ENCODE measurements at regions not wholly inside any gene's neighbourhood (a gene's known extent, or its start where the extent isn't known, plus 50 kb on each side); places are given as distances from the start of the nearest gene placed in this dataset.

DNA sequence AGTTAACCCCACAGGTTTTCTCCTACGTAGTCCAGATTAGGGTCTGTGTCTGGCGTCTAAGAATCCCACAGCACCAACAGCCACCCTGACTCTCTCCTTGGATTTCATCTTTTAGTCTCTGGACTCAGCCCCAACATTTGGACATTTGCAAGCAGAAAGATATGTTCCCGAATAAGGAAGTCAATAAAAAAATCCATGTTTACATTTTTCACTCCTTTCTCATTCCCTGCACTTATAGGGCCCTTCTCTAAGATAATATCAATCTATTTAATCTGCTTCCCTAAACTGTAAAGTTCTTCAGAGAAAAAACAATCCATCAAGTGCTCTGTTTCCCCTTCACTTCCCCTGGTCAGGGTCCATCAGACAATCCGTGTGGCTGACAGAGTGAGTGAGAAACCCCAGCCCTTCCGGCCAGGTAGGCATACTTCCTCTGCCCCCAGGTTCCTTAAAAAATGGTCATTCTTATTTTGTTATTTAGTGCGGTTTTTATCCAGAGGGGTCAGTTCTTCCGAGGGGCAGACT is 105.9 kb upstream of the CDC42BPA start:
- peaks cover 10% of the 10 kb centered on the region for H3K4me1 Mint-ChIP-seq (ENCODE audit: unreplicated experiment)
- peaks cover 8% of the 10 kb centered on the region for H3K9me3 Mint-ChIP-seq
- no peaks in the 10 kb centered on the region for H3K36me3 Mint-ChIP-seq
- no peak for TF ChIP-seq CTCF (conservative IDR thresholded peaks at IDR 0.05)
- H3K27ac Mint-ChIP-seq: no peak overlapping the region
- H3K4me3 Mint-ChIP-seq: no peak overlapping the region
- H3K27me3 Mint-ChIP-seq: no peaks in the 10 kb centered on the region
- DNase-seq (ENCODE audit: extremely low spot score, unreplicated experiment): no peak

DNA sequence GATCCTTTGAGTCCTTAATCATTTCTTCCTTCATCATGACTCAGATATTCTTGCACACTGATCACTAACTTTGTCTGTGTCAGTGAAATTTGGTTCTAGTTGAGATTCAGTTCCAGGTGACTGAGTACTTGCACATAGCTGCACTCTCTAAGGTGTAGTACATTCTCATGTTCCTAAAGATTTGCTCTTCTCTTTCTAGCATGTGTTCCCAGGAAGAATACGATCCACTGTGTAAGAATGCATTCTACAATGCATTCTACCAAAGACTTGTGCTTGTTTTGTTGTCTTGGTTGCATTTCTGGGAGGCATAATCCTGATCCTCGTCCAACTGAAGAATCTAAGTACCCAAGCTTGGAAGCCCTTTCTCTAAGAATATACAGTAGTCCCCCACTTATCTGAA is 104.3 kb upstream of the CDC42BPA start:
- no peak for DNase-seq (ENCODE audit: extremely low spot score, unreplicated experiment)
- TF ChIP-seq CTCF (conservative IDR thresholded peaks at IDR 0.05): no peak
- Mint-ChIP-seq H3K36me3 (no peaks in the 10 kb centered on the region), H3K27me3 (no peaks in the 10 kb centered on the region), H3K9me3 (peaks cover 8% of the 10 kb centered on the region), H3K27ac (no peak overlapping the region), H3K4me1 (ENCODE audit: unreplicated experiment) (peaks cover 8% of the 10 kb centered on the region), H3K4me3 (no peak overlapping the region)

DNA sequence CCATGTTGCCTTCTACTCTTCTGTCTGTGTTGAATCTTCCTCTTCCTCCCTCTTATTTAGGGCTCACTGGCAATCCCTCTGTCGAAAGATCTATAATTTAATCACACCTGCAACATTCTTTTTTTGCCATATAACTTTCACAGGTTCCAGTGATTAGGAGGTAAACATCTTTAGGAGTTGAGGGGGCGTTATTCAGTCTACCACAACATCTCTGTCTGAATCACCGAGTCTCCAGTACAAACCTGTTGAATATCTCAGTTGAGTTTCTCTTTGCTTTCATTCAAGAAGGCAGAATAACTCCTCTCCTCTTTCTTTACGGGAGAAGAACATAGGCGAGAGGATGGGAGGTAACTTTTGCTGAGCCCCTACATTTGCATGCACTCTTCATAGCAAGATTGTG is 101.9 kb upstream of the CDC42BPA start:
- no peak overlapping the region for H3K27ac Mint-ChIP-seq
- no peak for TF ChIP-seq CTCF (conservative IDR thresholded peaks at IDR 0.05)
- H3K4me3 Mint-ChIP-seq: no peak overlapping the region
- no peaks in the 10 kb centered on the region for H3K27me3 Mint-ChIP-seq
- H3K4me1 Mint-ChIP-seq (ENCODE audit: unreplicated experiment): peaks cover 8% of the 10 kb centered on the region
- DNase-seq (ENCODE audit: extremely low spot score, unreplicated experiment): no peak
- no peaks in the 10 kb centered on the region for H3K9me3 Mint-ChIP-seq
- no peaks in the 10 kb centered on the region for H3K36me3 Mint-ChIP-seq

GRCh38 chr1:227417756-227418480 is 99.6 kb upstream of the CDC42BPA start:
- Mint-ChIP-seq H3K36me3 (no peaks in the 10 kb centered on the region), H3K4me3 (no peak overlapping the region), H3K4me1 (ENCODE audit: unreplicated experiment) (peaks cover 8% of the 10 kb centered on the region), H3K27ac (no peak overlapping the region), H3K9me3 (no peaks in the 10 kb centered on the region), H3K27me3 (no peaks in the 10 kb centered on the region)
- TF ChIP-seq CTCF (conservative IDR thresholded peaks at IDR 0.05): no peak
- no peak for DNase-seq (ENCODE audit: extremely low spot score, unreplicated experiment)

GRCh38 chr1:227416156-227416830 is 98.0 kb upstream of the CDC42BPA start:
- DNase-seq (ENCODE audit: extremely low spot score, unreplicated experiment): no peak
- H3K27me3 Mint-ChIP-seq: peaks cover 3% of the 10 kb centered on the region
- H3K4me1 Mint-ChIP-seq (ENCODE audit: unreplicated experiment): no peaks in the 10 kb centered on the region
- H3K9me3 Mint-ChIP-seq: no peaks in the 10 kb centered on the region
- no peak overlapping the region for H3K4me3 Mint-ChIP-seq
- no peak overlapping the region for H3K27ac Mint-ChIP-seq
- no peak for TF ChIP-seq CTCF (conservative IDR thresholded peaks at IDR 0.05)
- no peaks in the 10 kb centered on the region for H3K36me3 Mint-ChIP-seq

Data from type B pancreatic cell (in vitro differentiated cells).